B cell (primary cell): ENCODE measurements at regions not wholly inside any gene's neighbourhood (a gene's known extent, or its start where the extent isn't known, plus 50 kb on each side); places are given as distances from the start of the nearest gene placed in this dataset.

Experiments
- ATAC-seq: fragments of 200-7000 bp; cut with Tn5 transposase; one replicate; pipeline ENCODE4 v1.10.0; 2021; ENCODE audit warnings: low read depth, mild to moderate bottlenecking, moderate number of reproducible peaks, moderate library complexity
- CTCF ChIA-PET: fragments of 350-600 bp; sonication (Branson Sonifier 250); formaldehyde crosslinking; loops from one replicate; lab custom pipeline; 2021; ENCODE audit warnings: antibody characterized with exemption, inconsistent platforms; lab: Charles Lee
- POLR2A ChIA-PET: fragments of 350-600 bp; sonication (Branson Sonifier 250); formaldehyde crosslinking; loops from one replicate; lab custom pipeline; 2021; ENCODE audit warnings: antibody characterized with exemption; lab: Charles Lee
- DNase-seq: peaks from one replicate; pipeline ENCODE4 v3.0.0; 2013
- H2AFZ ChIP-seq: 2 replicates; pipeline ENCODE4 v1.6.1; 2012; ENCODE audit warnings: mild to moderate bottlenecking, low read depth, low read length; ENCODE audit not compliant: insufficient read depth, poor library complexity, severe bottlenecking
- H3K27ac ChIP-seq, 2 donors: 1 replicate in 1 of 2; 2 replicates in 1 of 2; pipeline ENCODE4 v1.5.1; 2012 to 2013; ENCODE audit warnings: low read length in 2 of 2, mild to moderate bottlenecking in 2 of 2, moderate library complexity in 1 of 2
- H3K27me3 ChIP-seq, 4 experiments: fragments of 200-600 bp in 1 of 4; sonication (generic) in 1 of 4; replicated peaks in 1 of 4; 1 replicate in 2 of 4; 2 replicates in 2 of 4; pipeline versions ENCODE4 v1.6.1 to v1.7.0; 2013 to 2016; ENCODE audit warnings: low read length in 3 of 4, mild to moderate bottlenecking in 2 of 4, mixed read lengths in 1 of 4, moderate library complexity in 1 of 4; ENCODE audit not compliant: insufficient read depth in 4 of 4, control insufficient read depth in 3 of 4; ENCODE audit errors: control extremely low read depth in 1 of 4
- H3K36me3 ChIP-seq, 2 experiments: replicated peaks in 1 of 2; 1 replicate in 1 of 2; 2 replicates in 1 of 2; pipeline versions ENCODE4 v1.6.1 to v1.7.1; 2013; ENCODE audit warnings: low read length in 1 of 2; ENCODE audit not compliant: insufficient read depth in 2 of 2, control insufficient read depth in 1 of 2; ENCODE audit errors: control extremely low read depth in 1 of 2, extremely low read depth in 1 of 2
- H3K4me1 ChIP-seq, 2 donors: fragments of 200-600 bp in 1 of 2; sonication (generic) in 1 of 2; 1 replicate in 1 of 2; 2 replicates in 1 of 2; pipeline versions ENCODE4 v1.5.1 to v1.6.1; 2013 to 2017; ENCODE audit warnings: low read length in 2 of 2; ENCODE audit not compliant: control insufficient read depth in 2 of 2, insufficient read depth in 2 of 2
- H3K4me2 ChIP-seq: replicated peaks from 2 replicates; pipeline ENCODE3; 2012; ENCODE audit warnings: mild to moderate bottlenecking, low read depth, low read length; ENCODE audit not compliant: poor library complexity, severe bottlenecking
- H3K4me3 ChIP-seq, 5 experiments: fragments of 200-600 bp in 1 of 5; sonication (generic) in 1 of 5; 1 replicate in 3 of 5; 2 replicates in 2 of 5; pipeline versions ENCODE4 v1.5.1 to v1.7.0; 2011 to 2016; ENCODE audit warnings: low read length in 4 of 5, mild to moderate bottlenecking in 4 of 5, low read depth in 2 of 5, control low read depth in 1 of 5, moderate library complexity in 1 of 5; ENCODE audit not compliant: insufficient read depth in 1 of 5; ENCODE audit errors: control extremely low read depth in 1 of 5, extremely low read depth in 1 of 5
- H3K79me2 ChIP-seq: fragments of 200-600 bp; sonication (generic); one replicate; pipeline ENCODE4 v1.6.0; 2016; ENCODE audit warnings: low read length; ENCODE audit not compliant: control insufficient read depth, insufficient read depth
- H3K9ac ChIP-seq: fragments of 200-600 bp; sonication (generic); 2 replicates; pipeline ENCODE4 v1.6.1; 2017; ENCODE audit warnings: mild to moderate bottlenecking, low read length, moderate library complexity
- H3K9me3 ChIP-seq, 3 donors: one replicate each; pipeline versions ENCODE4 v1.6.1 to v1.7.1; 2013; ENCODE audit warnings: low read length in 2 of 3; ENCODE audit not compliant: control insufficient read depth in 2 of 3, insufficient read depth in 1 of 3; ENCODE audit errors: control extremely low read depth in 1 of 3
- H4K20me1 ChIP-seq: 2 replicates; pipeline ENCODE4 v1.6.0; 2012; ENCODE audit warnings: mild to moderate bottlenecking, low read length; ENCODE audit not compliant: insufficient read depth, control insufficient read depth, poor library complexity, severe bottlenecking
- H3K27ac Mint-ChIP-seq: one replicate; pipeline ENCODE4 v1.8.0; 2021; ENCODE audit warnings: mixed read lengths
- H3K27me3 Mint-ChIP-seq: one replicate; pipeline ENCODE4 v1.8.0; 2021; ENCODE audit warnings: mixed read lengths
- H3K4me1 Mint-ChIP-seq: one replicate; pipeline ENCODE4 v1.8.0; 2021; ENCODE audit warnings: mixed read lengths
- H3K4me3 Mint-ChIP-seq: one replicate; pipeline ENCODE4 v1.8.0; 2021; ENCODE audit warnings: mixed read lengths
- H3K9me3 Mint-ChIP-seq: one replicate; pipeline ENCODE4 v1.8.0; 2022; ENCODE audit warnings: mixed read lengths; ENCODE audit not compliant: insufficient read depth
- EZH2 ChIP-seq: IDR thresholded peaks from 2 replicates; pipeline ENCODE4 v1.6.1; 2012; ENCODE audit warnings: borderline replicate concordance, low read depth, mild to moderate bottlenecking, moderate library complexity, low read length; ENCODE audit not compliant: insufficient read depth, poor library complexity, severe bottlenecking
- WGBS: methylation state at CpG from one replicate; pipeline ENCODE4 v1.1.5; 2013; ENCODE audit warnings: missing lambda C conversion rate; ENCODE audit not compliant: insufficient coverage; 5-methylcytosine and 5-hydroxymethylcytosine counted together
- intact Hi-C: fragments of 100-400 bp; cut with micrococcal nuclease; formaldehyde crosslinking; loops from one replicate; pipeline ENCODE4 v1.10.0; 2022
- TF ChIP-seq, protein P1 (sequence below): fragments of 200-600 bp; IDR thresholded peaks from one replicate; pipeline ENCODE4 v1.8.0; 2022; ENCODE audit warnings: antibody characterized with exemption, mild to moderate bottlenecking

DNA sequence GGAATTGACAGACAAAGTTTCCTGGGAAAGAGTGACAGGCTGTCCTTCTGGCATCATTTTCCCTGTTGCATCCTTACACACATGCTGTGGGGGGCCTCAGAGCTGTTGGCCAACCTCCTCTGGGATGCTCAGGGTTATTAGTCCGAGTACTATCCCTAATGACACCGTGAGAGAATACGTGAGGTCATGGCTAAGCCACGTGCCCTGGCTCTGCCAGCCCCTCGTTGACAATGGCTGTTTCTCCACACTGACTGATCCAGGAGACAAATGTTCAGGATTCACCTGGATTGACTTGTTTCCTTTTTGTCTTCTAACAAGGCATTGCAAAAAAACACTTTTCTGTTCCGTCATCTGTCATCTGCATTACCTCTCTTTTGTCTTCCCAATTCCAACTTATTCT lies 604.6 kb downstream of the TFAP2A start:
- Histone ChIP-seq H2AFZ (no peak overlapping the region), H3K9ac (no peak overlapping the region), H3K27me3 (no peaks in the 10 kb centered on the region), H3K4me1 (no peaks in the 10 kb centered on the region), H3K36me3 (no peaks in the 10 kb centered on the region), H4K20me1 (no peaks in the 10 kb centered on the region), H3K4me3 (no peak overlapping the region), H3K9me3 (peaks cover 0 to 8% (median 0%) of the 10 kb centered on the region in 3 donors), H3K4me2 (no peak overlapping the region), H3K27ac (no peak overlapping the region), H3K79me2 (no peaks in the 10 kb centered on the region)
- CTCF ChIA-PET, result no interaction called here
- intact Hi-C loops, result no loop called here
- WGBS, result 92% methylated on average over 5 of the region's 6 CpGs
- Mint-ChIP-seq H3K9me3 (peaks cover 4% of the 10 kb centered on the region), H3K27ac (no peak overlapping the region), H3K4me3 (no peak overlapping the region), H3K4me1 (no peaks in the 10 kb centered on the region), H3K27me3 (no peaks in the 10 kb centered on the region)
- POLR2A ChIA-PET, result no interaction called here
- DNase-seq, result no peak
- no peak for TF ChIP-seq EZH2
- TF ChIP-seq, protein P1, sequence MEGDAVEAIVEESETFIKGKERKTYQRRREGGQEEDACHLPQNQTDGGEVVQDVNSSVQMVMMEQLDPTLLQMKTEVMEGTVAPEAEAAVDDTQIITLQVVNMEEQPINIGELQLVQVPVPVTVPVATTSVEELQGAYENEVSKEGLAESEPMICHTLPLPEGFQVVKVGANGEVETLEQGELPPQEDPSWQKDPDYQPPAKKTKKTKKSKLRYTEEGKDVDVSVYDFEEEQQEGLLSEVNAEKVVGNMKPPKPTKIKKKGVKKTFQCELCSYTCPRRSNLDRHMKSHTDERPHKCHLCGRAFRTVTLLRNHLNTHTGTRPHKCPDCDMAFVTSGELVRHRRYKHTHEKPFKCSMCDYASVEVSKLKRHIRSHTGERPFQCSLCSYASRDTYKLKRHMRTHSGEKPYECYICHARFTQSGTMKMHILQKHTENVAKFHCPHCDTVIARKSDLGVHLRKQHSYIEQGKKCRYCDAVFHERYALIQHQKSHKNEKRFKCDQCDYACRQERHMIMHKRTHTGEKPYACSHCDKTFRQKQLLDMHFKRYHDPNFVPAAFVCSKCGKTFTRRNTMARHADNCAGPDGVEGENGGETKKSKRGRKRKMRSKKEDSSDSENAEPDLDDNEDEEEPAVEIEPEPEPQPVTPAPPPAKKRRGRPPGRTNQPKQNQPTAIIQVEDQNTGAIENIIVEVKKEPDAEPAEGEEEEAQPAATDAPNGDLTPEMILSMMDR, result no peak
- ATAC-seq, result no peak

DNA sequence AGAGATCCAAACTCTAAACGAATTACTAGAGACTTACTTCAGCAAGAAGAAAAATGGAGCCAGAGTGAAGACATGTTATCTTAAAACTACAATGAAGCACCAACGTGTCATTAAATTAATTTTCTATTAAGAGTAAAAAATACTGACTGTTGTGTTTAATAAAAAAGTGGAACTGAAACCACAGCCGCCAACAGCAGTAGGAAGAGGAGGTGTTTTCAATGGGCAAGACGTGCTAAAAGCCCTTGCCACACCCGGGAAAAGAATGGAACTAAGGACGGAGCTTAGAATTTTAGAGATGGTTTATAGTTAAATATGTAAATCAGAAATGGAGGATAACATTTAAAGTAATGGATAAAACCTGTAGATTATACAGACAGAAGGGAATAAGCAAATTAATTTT lies 608.7 kb downstream of the TFAP2A start:
- TF ChIP-seq, protein P1, result no peak
- no peak for TF ChIP-seq EZH2
- Histone ChIP-seq H3K9me3 (peaks cover 0 to 13% (median 0%) of the 10 kb centered on the region in 3 donors), H3K27me3 (no peaks in the 10 kb centered on the region), H3K27ac (no peak overlapping the region), H2AFZ (no peak overlapping the region), H3K4me2 (no peak overlapping the region), H3K36me3 (no peaks in the 10 kb centered on the region), H3K4me1 (no peaks in the 10 kb centered on the region), H3K79me2 (no peaks in the 10 kb centered on the region), H3K9ac (no peak overlapping the region), H4K20me1 (no peaks in the 10 kb centered on the region), H3K4me3 (no peak overlapping the region)
- intact Hi-C loops, result no loop called here
- DNase-seq, result no peak
- WGBS, result 79% methylated on average over 4 of the region's 6 CpGs
- CTCF ChIA-PET, result no interaction called here
- POLR2A ChIA-PET, result no interaction called here
- Mint-ChIP-seq H3K4me3 (no peak overlapping the region), H3K4me1 (no peaks in the 10 kb centered on the region), H3K9me3 (peaks cover 7% of the 10 kb centered on the region), H3K27me3 (no peaks in the 10 kb centered on the region), H3K27ac (no peak overlapping the region)
- ATAC-seq, result no peak
